IPS DF 19.7 (cell line): ENCODE measurements at regions not wholly inside any gene's neighbourhood (a gene's known extent, or its start where the extent isn't known, plus 50 kb on each side); places are given as distances from the start of the nearest gene placed in this dataset.
A peak's percentile ranks its signal among the peaks of the same experiment; 100 is the strongest.

Source experiments
- DNase-seq: peaks from one replicate; pipeline ENCODE4 v3.0.0-alpha.2; 2013; ENCODE audit warnings: low read depth, low spot score

- DNase-seq, result peak; percentile 74
Measured at GRCh38 chrX:2608638-2609430, 82.3 kb upstream of the CD99 start.

GRCh38 chrX:2607113-2607512, 84.0 kb upstream of the CD99 start:
- DNase-seq, result no peak

GRCh38 chrX:2600564-2600963, 90.5 kb upstream of the CD99 start:
- no peak for DNase-seq

GRCh38 chrX:2596555-2597255, 94.4 kb upstream of the CD99 start:
- DNase-seq, result no peak

GRCh38 chrX:2596045-2596444, 95.0 kb upstream of the CD99 start:
- no peak for DNase-seq

GRCh38 chrX:2595258-2595657, 94.5 kb upstream of the DHRSX start:
- no peak for DNase-seq

GRCh38 chrX:2594491-2594890, 93.7 kb upstream of the DHRSX start:
- DNase-seq, result no peak

- no peak for DNase-seq
Measured at GRCh38 chrX:2592279-2592678, 91.5 kb upstream of the DHRSX start.

GRCh38 chrX:2589186-2590020, 88.6 kb upstream of the DHRSX start:
- DNase-seq, result no peak

- DNase-seq, result no peak
Measured at GRCh38 chrX:2588049-2588448, 87.3 kb upstream of the DHRSX start.

GRCh38 chrX:2587146-2587545, 86.4 kb upstream of the DHRSX start:
- DNase-seq, result no peak

- no peak for DNase-seq
Measured at GRCh38 chrX:2585158-2585470, 84.3 kb upstream of the DHRSX start.

- DNase-seq, result no peak
Measured at GRCh38 chrX:2584251-2585157, 83.7 kb upstream of the DHRSX start.

- DNase-seq, result no peak
Measured at GRCh38 chrX:2583194-2584162, 82.7 kb upstream of the DHRSX start.

GRCh38 chrX:2582667-2583066, 81.9 kb upstream of the DHRSX start:
- DNase-seq, result no peak

GRCh38 chrX:2581296-2581695, 80.5 kb upstream of the DHRSX start:
- no peak for DNase-seq

GRCh38 chrX:2578864-2579263, 78.1 kb upstream of the DHRSX start:
- DNase-seq, result no peak

- DNase-seq, result no peak
Measured at GRCh38 chrX:2577844-2578466, 77.2 kb upstream of the DHRSX start.

- no peak for DNase-seq
Measured at GRCh38 chrX:2576793-2577192, 76.0 kb upstream of the DHRSX start.

- no peak for DNase-seq
Measured at GRCh38 chrX:2574271-2574670, 73.5 kb upstream of the DHRSX start.
